ENCODE measurements at regions not wholly inside any gene's neighbourhood (a gene's known extent, or its start where the extent isn't known, plus 50 kb on each side); places are given as distances from the start of the nearest gene placed in this dataset.

DNA sequence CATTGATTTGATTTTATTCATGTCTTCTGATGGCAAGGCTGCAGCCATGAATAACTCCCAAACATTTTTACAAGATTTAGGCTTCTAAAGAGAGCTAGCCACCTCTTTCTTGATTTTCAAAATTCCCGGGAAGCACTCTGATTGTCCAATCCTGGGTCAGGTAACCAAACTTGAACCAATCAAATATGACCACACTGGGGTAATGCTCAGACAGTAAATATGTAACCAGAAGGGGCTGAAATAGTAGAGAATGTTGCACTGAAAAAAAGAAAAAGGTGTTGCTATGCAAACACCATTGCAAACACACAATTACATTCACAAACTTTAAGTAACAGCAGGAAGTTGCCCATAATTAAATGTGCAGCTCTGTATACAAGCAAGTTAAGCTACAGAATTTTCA is 112.9 kb upstream of the IQCM start:
- no peak for DNase-seq (ENCODE audit: low read depth)

DNA sequence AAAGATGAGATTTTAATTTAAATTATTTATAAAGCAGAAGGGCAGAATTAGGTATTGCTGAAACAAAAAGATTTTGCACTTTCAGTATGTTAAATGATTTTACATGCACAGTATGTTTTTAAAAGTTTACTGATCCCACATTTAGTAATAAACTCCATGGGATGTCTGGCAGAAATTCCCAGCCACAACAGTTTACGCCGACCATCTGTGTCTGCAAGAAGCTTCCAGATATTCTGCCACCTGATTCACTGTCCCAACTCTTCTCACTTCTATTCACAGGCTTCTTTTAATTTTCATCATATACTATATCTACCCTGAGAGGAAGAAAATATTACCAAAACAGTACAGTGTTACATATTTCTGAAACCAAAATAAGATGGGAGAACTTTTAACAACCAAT is 115.8 kb upstream of the IQCM start:
- DNase-seq (ENCODE audit: low read depth), result no peak

DNA sequence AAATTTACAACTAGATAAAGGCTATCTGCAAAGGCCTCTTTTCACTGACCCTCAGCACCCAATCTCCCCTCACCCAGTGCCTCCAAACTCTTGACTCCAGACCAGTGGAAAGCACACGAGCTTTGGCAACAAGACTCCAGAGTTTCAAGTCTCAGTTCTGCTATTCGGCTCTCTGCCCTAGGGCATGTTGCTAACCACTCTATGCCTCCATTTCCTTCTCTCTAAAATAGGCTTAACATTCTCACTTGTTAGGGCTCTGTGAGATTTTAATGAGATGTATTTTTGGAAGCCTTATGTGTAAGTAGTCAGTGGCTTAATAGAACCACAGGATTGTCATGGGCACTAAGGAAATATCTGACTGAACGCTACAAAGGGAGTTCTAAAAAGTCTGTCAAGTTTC is 116.5 kb upstream of the IQCM start:
- no peak for DNase-seq (ENCODE audit: low read depth)

DNA sequence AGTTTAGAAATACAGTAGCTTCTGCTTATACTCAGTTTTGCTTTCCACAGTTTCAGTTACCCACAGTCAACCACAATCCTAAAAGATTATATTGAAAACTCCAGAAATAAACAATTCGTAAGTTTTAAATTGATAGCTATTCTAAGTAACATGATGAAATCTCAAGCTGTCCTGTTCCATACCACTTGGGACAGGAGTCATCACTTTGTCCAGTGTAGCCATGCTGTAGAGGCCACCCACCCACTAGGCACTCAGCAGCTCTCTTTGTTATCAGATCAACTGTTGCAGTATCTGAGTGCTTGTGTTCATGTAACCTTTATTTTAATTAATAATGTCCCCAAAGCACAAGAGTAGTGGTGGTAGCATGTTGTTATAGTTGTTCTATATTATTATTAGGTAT is 117.5 kb upstream of the IQCM start:
- no peak for DNase-seq (ENCODE audit: low read depth)

DNA sequence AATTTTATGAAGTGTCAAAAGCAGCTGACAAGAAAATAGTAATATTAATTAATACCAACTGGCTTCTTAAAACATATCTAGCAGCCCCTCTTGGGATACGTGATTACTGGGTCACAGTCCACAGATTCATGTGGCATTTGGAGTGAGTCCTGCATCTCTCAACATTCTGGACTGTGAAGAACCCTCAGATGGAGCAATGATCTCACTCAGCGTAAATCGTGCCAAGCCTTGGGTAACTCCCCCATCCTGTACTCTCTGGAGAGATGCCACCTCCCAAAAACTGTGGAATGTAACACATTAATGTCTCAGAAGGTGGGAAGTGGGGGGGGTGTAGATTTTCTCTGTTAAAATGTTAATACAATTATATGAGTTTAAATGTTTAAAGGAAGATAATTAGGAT is 118.2 kb upstream of the IQCM start:
- no peak for DNase-seq (ENCODE audit: low read depth)

DNA sequence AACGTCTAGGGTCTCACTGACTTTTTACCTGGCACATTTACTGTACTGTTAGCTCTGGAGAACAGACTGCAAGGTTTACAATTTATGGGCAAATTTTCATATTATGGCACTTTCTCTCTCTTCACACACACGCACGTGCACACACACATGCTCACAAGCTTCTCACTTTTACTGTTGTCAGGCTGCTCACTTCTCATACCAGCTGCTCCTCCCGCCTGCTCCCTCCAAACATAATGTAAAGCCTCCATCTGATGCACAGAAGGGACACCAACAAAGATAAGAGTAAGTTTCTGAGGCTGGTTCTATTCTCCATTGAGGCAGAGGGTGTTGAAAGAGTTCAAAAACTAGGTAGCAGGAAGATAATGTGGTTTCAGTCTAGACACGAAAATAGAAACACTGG is 128.9 kb upstream of the DCLK2 start:
- no peak for DNase-seq (ENCODE audit: low read depth)

DNA sequence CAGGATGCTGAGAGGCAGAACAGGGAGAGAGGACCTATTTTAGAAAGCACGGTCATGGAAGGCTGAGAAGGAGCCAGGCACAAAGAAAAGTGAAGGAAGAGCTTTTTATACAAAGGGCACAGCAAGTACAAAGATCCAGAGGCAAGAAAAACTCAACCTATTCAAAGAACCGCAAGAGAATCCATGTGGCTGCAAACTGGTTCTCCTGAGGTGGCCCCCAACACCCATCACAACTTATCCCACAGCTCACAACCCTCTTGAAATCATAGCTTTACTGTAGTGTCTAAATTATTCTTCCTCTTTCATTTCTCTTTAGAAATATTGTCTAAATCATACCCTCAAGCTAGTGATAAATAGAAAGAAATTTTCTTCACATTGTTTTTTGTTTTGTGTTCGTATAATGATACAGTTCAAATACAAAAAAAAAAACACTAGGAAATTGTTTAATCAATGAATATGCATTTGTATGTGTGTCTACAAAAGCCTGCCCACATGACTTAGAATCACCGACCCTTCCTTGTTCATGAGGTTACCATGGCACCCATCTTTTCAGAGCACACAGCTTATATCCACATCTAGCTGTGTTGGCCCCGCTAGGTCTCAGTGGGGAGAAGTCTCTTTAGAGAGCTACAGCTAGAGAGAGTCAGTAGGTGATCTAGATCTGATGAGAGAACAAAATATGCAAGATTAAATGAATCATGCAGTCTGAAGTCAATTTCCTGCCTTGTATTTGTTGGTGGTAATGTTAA is 126.9 kb upstream of the DCLK2 start:
- no peak for DNase-seq (ENCODE audit: low read depth)

DNA sequence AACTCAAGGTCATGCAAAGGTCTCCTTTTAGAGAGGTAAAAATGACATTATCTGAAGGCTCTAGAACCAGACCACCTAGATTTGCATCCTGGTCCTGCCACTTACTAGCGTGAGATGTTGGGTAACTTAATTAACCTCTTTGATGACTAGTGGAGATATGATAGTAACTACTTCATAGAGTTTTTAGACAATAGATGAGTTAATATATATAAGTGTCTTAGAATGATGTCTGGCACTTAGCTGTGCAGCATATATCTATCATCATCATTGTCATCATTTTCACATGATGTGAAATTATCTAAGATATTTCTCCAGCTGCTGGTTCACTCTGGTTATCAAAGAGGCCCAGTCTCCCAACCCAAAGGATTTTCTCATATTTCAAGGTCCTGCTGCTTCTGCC is 126.1 kb upstream of the DCLK2 start:
- no peak for DNase-seq (ENCODE audit: low read depth)

DNA sequence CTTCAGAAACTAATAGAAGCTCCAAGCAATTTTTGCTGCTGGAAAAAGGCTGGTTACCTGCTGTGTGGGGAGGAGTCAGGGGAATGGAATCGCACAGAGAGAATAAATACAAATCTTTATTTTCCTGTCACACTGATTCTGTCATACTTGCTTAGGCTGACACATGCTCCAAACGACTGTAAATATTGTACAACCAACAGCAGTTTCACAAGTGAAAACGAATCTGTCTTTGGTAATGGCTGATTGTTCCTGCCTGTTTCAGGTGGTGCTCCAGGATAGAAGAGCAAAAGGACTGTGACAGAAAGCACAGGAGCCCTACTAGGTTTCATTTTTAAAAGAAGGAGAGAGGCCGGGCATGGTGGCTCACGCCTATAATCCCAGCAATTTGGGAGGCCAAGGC is 125.5 kb upstream of the DCLK2 start:
- no peak for DNase-seq (ENCODE audit: low read depth)

DNA sequence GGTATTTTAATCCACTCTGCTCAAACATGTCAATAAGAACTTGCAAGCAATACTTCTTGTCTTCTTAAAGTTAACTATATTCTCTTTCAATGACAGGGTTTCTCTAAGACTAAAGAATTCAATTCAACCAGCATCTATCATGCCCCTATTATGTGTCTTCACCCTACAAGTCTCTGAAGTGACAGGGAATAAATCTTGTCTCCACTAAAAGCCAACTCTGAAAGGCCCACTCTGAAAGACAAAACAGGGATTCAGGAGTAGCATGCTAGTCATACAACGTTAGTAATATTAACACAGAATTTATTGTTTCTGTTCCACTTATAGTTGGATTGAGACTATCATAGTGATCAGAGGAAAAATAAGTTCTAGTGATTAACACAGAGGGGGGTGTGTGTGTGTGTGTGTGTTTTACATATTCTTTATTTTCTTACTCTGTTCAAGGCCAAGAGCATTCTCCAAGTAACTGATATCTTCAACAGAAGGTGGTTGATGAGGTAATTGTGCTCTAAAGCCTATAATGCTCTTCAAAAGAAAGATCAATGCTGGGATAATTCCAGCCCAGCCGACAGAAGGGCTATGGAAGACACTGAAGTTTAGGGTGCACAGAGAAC is 122.4 kb upstream of the DCLK2 start:
- no peak for DNase-seq (ENCODE audit: low read depth)

DNA sequence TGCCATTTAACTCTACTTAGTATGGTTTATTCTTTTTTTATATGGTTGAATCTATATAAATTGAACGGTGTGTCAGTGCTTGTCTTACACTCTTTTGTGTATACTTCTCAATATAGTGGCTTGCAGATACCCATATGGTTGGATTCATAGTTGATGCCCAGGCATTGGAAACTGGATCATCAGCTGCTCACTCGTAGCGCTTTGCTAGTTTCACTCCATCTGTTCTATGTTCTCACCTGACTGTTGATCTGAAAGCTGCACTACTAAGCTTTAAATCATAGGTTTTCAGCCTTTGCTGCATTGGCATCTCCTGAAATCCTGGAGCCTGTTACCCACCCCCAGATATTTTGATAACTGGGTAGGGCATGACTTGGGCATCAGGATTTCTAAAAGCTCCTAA is 121.6 kb upstream of the DCLK2 start:
- no peak for DNase-seq (ENCODE audit: low read depth)

DNA sequence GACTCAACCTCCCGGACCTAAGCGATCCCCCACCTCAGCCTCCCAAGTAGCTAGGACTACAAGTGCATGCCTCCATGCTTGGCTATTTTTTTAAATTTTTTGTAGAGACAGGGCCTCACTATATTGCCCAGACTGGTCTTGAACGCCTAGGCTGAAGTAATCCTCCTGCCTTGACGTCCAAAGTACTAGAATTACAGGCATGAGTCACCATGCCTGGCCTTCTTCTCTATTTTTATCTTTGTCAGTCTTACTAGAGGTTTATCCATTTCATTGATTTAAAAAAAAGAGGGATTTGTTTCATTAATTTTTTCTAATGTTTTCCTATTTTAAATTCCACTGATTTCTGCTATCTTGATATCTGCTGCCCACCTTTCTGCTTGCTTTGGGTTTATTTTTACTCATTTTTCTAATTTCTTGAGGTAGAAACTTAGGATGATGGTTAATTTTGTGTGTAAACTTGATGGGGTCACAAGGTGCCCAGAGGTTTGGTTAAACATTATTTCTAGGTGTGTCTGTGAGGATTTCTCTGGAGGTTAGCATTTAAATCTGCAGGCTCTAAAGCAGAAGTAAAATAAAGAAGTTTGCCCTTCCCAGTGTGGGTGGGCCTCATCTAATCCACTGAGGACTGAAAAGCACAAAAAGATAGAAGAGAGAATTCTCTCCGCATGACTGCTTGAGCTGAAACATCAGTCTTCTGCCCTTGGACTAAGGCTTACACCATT is 116.2 kb upstream of the DCLK2 start:
- no peak for DNase-seq (ENCODE audit: low read depth)

DNA sequence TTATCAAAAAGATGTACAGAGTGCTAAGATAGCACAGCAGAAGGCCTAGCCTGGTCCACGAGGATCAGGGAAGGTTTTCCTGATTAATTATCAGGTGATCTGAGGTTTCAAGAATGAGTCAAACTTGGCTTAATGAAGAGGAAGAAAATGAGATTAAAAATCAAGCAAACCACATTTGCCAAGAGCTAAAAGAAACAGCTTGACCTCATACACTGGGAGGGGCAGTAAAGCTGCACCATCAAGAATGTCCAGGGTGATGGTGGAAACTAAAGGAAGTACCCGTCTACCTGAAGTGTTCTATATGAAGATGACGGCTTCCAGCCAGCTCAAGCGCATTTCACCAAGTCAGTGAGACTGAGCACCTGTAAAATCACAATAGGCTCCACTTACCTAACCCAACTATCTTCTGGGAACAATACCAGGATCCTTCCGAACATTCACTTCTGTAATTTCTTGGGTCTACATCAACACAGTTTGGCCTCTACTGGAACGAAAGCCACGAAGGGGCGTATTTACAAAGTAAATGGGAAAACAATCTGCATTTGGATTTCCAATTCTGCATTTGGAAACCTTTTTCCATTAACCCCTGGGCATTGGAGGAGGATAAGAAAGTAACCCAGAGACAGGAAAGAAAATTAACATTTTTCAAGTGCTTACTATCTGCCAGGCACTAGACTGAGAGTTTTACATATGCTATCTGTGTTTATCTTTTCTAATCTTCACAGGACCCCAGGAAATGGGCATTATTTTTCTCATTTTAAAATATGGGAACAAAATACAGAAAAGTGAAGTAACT is 114.0 kb upstream of the DCLK2 start:
- DNase-seq (ENCODE audit: low read depth), result no peak

DNA sequence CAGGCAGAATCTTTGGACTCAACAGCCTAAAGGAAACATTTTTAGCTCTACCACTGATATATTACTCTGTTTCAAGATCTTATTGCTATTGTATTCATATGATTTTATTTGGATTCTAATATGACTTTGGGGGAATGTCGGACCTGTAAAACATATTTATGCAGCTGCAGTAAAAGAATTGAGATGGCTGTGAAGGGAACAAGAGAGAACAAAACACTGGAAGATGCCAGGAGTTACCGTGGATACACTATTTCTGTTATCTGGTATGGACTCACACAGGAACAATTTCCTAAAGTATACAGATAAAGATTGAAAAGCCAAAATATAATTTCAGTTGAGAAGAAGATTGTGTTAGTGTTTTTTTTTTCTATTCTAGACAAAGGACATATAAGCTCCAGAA is 113.0 kb upstream of the DCLK2 start:
- no peak for DNase-seq (ENCODE audit: low read depth)

DNA sequence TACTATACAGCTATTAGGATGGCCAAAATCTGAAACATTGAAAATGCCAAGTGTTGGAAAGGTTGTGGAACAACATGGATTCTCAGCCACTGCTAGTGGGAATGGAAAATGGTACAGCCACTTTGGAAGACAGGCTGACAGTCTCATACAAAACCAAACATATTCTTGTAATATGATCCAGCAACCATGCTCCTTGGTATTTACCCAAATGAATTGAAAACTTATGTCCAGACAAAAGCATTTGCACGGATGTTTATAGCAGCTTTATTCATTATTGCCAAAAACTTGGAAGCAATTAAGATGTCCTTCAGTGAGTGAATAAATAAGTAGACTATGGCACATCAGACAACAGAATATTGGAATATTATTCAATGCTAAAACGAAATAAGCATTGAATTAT is 105.8 kb upstream of the DCLK2 start:
- no peak for DNase-seq (ENCODE audit: low read depth)

DNA sequence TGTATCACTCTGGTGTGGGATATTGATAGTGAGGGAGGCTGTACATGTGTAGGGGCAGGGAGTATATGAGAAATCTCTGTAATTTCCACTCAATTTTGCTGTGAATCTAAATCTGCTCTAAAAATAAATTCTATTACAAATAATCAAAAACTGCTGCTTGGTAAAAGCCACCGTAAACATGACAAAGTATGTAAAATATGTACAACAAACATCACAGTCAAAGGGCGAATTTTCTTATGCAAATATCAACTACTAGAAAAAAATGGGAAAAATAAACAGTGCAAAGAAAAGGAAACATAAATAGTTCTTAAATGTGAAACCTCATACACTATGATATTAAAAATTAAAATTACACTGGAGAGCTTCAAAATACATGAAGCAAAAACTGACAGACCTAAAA is 105.1 kb upstream of the DCLK2 start:
- DNase-seq (ENCODE audit: low read depth), result no peak

DNA sequence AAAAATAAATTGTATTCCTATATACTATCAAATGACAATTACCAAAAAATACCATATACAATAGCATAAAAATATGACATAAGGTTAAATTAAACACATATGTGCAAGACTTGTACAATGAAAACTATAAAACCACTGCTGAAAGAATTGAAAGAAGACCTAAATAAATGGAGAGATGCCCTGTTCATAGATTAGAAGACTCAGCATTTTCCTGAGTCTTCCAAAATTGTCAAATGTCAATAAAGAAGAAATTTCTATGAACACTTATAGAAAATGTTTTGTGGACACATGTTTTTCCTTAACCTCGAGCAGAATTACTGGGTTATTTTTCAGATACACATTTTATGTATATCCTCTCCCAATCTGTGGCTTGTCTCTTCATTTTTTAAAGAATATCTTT is 103.1 kb upstream of the DCLK2 start:
- no peak for DNase-seq (ENCODE audit: low read depth)

DNA sequence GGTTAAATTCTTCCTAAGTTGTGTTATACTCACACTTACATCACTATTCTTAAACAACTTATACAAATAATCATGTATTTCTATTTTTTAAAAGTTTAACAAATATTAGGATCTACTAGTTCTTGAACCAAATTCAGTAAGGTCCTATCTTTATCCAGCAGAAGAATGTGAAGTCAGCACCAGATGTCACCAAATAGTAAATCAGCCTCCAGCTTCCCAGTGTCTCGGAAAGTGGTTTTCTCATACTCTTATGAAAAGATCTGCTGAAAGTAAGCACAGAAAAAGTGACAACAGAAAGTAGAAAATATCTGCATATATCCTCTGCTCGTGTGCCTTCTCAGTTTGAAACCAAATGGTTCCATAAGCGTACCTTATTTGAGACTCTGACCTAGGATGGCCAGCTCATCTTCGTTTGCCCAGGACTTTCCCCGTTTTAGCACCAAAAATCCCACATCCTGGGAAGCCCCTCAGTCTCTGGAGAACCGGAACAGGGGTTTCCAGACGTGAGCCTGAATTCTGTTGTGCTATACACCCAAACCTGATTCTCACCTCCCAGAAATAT is 98.0 kb upstream of the DCLK2 start:
- DNase-seq (ENCODE audit: low read depth), result no peak

DNA sequence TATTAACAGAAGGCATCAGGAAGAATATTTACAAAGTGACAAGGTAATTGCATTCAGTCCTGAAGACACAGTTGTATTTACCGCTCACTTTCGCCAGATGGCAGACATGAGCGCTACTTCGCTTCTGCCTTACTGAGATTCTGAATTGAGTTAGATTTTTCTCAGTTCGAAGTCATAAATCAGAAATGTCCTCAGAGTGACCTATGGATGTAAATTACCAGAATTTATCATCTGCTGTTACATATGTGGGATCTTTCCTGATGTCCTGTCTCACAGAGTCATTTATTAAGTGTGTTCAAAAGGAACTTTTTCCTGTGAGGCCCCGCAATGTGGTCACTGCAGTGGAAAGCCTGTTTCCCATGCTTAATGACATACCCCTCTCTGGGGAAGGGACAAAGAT is 97.3 kb upstream of the DCLK2 start:
- peak; percentile 5 for DNase-seq (ENCODE audit: low read depth)

DNA sequence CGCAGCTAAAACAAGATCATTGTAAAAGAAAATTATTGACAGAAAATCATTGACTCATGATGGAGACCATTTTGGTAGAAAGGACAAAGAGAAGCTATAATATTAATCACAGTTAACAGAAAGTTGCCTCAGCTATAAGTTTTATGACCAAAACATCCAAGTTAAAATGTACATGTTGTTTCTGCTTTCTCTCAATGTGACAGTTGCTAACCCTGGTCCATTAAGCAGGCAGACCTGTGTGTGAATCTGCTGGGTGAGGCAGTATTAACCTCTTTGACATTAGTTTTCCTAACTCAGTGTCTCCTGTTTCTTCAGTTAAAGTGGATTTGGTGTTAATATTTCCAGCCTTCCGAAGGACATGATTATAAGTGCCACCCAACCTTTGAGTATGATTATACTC is 94.8 kb upstream of the DCLK2 start:
- no peak for DNase-seq (ENCODE audit: low read depth)

DNA sequence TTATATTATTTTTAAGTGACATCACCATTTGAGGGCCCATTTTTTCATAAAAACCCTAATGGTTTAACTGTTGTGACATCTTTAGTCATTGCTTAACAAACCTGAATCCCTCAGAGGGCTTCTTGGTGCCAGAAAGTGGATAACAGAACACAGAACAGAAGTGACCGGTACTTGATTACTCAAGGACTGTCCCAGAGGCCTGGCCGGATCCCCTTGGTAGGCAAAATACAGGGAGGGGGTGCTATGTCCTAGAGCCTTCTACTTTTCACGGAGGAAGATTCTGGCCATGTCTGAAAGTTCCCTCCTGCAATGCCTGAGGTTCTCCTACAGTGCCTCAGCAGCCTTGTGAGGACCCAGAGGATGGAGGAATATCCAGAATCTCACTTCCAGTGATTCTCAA is 94.3 kb upstream of the DCLK2 start:
- no peak for DNase-seq (ENCODE audit: low read depth)

DNA sequence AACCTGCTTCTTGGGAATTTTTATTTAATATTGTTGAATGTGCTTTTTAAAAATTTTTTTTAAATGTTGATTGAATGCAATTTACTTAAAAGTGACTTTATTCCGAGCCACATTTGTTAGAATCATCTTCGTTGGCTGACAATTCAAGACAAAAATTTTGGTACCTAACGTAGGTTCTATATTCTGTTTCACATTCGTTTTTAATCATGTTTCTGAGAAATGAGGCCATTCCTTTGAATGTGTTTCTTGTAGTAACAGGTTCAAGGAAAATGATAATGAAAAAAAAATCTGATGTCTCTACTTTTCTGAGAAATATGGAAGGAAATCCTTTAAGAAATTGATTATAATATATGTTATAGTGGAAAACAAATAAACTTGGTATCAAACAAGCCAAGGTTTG is 92.3 kb upstream of the DCLK2 start:
- no peak for DNase-seq (ENCODE audit: low read depth)
